CD14-positive monocyte (primary cell): ENCODE measurements at regions not wholly inside any gene's neighbourhood (a gene's known extent, or its start where the extent isn't known, plus 50 kb on each side); places are given as distances from the start of the nearest gene placed in this dataset.

Experiments used
- DNase-seq, 3 donors: peaks; one replicate each; pipeline ENCODE4 v3.0.0-alpha.2; 2011 to 2022
- H2AFZ ChIP-seq: 2 replicates; pipeline ENCODE4 v1.6.0; 2012; ENCODE audit warnings: mild to moderate bottlenecking, low read depth, low read length, inconsistent platforms; ENCODE audit not compliant: insufficient read depth, poor library complexity, severe bottlenecking
- H3K27ac ChIP-seq, 2 donors: 1 replicate in 1 of 2; 2 replicates in 1 of 2; pipeline ENCODE4 v1.5.1; 2012 to 2013; ENCODE audit warnings: low read length in 2 of 2, control low read depth in 1 of 2, inconsistent platforms in 1 of 2, low read depth in 1 of 2, mild to moderate bottlenecking in 1 of 2
- H3K27me3 ChIP-seq, 2 donors: one replicate each; pipeline versions ENCODE4 v1.6.0 to v1.6.1; 2011 to 2013; ENCODE audit warnings: low read length in 2 of 2; ENCODE audit not compliant: control insufficient read depth in 2 of 2, insufficient read depth in 2 of 2
- H3K36me3 ChIP-seq, 2 donors: replicated peaks in 1 of 2; 1 replicate in 1 of 2; 2 replicates in 1 of 2; pipeline versions ENCODE4 v1.5.1 to v1.6.1; 2012 to 2013; ENCODE audit warnings: low read length in 2 of 2, control low read depth in 1 of 2, inconsistent platforms in 1 of 2, mild to moderate bottlenecking in 1 of 2; ENCODE audit not compliant: insufficient read depth in 2 of 2, control insufficient read depth in 1 of 2
- H3K4me1 ChIP-seq, 2 donors: 1 replicate in 1 of 2; 2 replicates in 1 of 2; pipeline versions ENCODE4 v1.5.1 to v1.6.1; 2012 to 2013; ENCODE audit warnings: low read length in 2 of 2, control low read depth in 1 of 2, inconsistent platforms in 1 of 2, mild to moderate bottlenecking in 1 of 2, moderate library complexity in 1 of 2; ENCODE audit not compliant: insufficient read depth in 2 of 2, control insufficient read depth in 1 of 2
- H3K4me2 ChIP-seq: replicated peaks from 2 replicates; pipeline ENCODE3; 2012; ENCODE audit warnings: low read length, moderate library complexity, mild to moderate bottlenecking; ENCODE audit not compliant: poor library complexity, severe bottlenecking; ENCODE audit errors: extremely low read depth
- H3K4me3 ChIP-seq, 3 experiments: fragments of 200-600 bp in 1 of 3; sonication (generic) in 1 of 3; replicated peaks in 1 of 3; 1 replicate in 2 of 3; 2 replicates in 1 of 3; pipeline ENCODE4 v1.5.1; 2011 to 2013; ENCODE audit warnings: low read length in 3 of 3, mild to moderate bottlenecking in 3 of 3, control low read depth in 2 of 3, low read depth in 2 of 3, inconsistent platforms in 1 of 3, moderate library complexity in 1 of 3
- H3K79me2 ChIP-seq: 2 replicates; pipeline ENCODE4 v1.6.0; 2012; ENCODE audit warnings: mild to moderate bottlenecking, control low read depth, inconsistent platforms, low read length, moderate library complexity; ENCODE audit not compliant: insufficient read depth
- H3K9ac ChIP-seq: 2 replicates; pipeline ENCODE4 v1.6.0; 2017; ENCODE audit warnings: low read length, mild to moderate bottlenecking; ENCODE audit not compliant: insufficient read depth, poor library complexity, severe bottlenecking
- H3K9me3 ChIP-seq, 2 donors: replicated peaks in 1 of 2; 1 replicate in 1 of 2; 2 replicates in 1 of 2; pipeline versions ENCODE4 v1.5.1 to v1.6.1; 2012 to 2013; ENCODE audit warnings: low read length in 2 of 2, control low read depth in 1 of 2; ENCODE audit not compliant: control insufficient read depth in 1 of 2, insufficient read depth in 1 of 2
- H4K20me1 ChIP-seq: 2 replicates; pipeline ENCODE4 v1.6.0; 2012; ENCODE audit warnings: mild to moderate bottlenecking, low read length, control low read depth, moderate library complexity; ENCODE audit not compliant: insufficient read depth
- H3K27ac Mint-ChIP-seq, 7 donors: one replicate each; pipeline ENCODE4 v1.8.0; 2020; ENCODE audit warnings: mild to moderate bottlenecking in 7 of 7, mixed read lengths in 7 of 7, moderate library complexity in 6 of 7, inconsistent platforms in 2 of 7
- H3K27me3 Mint-ChIP-seq, 3 donors: one replicate each; pipeline ENCODE4 v1.8.0; 2021 to 2022; ENCODE audit warnings: low read depth in 3 of 3, mild to moderate bottlenecking in 3 of 3, mixed read lengths in 3 of 3, moderate library complexity in 3 of 3, inconsistent platforms in 1 of 3
- H3K36me3 Mint-ChIP-seq, 2 donors: one replicate each; pipeline ENCODE4 v1.8.0; 2020; ENCODE audit warnings: mixed read lengths in 2 of 2, inconsistent platforms in 1 of 2, mild to moderate bottlenecking in 1 of 2
- H3K4me1 Mint-ChIP-seq: one replicate; pipeline ENCODE4 v1.8.0; 2020; ENCODE audit warnings: mild to moderate bottlenecking, mixed read lengths
- H3K4me3 Mint-ChIP-seq, 2 donors: one replicate each; pipeline ENCODE4 v1.8.0; 2020; ENCODE audit warnings: mild to moderate bottlenecking in 2 of 2, mixed read lengths in 2 of 2, moderate library complexity in 1 of 2
- H3K9me3 Mint-ChIP-seq, 7 donors: one replicate each; pipeline ENCODE4 v1.8.0; 2020 to 2022; ENCODE audit warnings: mixed read lengths in 7 of 7, mild to moderate bottlenecking in 6 of 7, moderate library complexity in 6 of 7, inconsistent platforms in 2 of 7
- CTCF ChIP-seq: fragments of 200-600 bp; IDR thresholded peaks from one replicate; pipeline ENCODE4 v1.8.0; 2022; ENCODE audit warnings: antibody characterized with exemption, mild to moderate bottlenecking
- WGBS: methylation state at CpG from one replicate; pipeline ENCODE4 v1.1.5; 2013; ENCODE audit warnings: missing lambda C conversion rate; ENCODE audit not compliant: insufficient coverage; 5-methylcytosine and 5-hydroxymethylcytosine counted together
- intact Hi-C, 2 donors: fragments of 100-400 bp; cut with micrococcal nuclease; formaldehyde crosslinking; loops; one replicate each; pipeline versions ENCODE4 v1.15.0 to v1.15.1; 2023

- no peak overlapping the region for H3K4me2 ChIP-seq
- H3K36me3 ChIP-seq = no peaks in the 10 kb centered on the region
- H3K9ac ChIP-seq = no peak overlapping the region
- H3K4me3 ChIP-seq = no peak overlapping the region
- no peaks in the 10 kb centered on the region for H3K9me3 ChIP-seq
- no peak overlapping the region for H2AFZ ChIP-seq
- TF ChIP-seq CTCF = no peak
- H3K27me3 ChIP-seq = no peaks in the 10 kb centered on the region
- no peaks in the 10 kb centered on the region for H3K36me3 Mint-ChIP-seq
- no peaks in the 10 kb centered on the region for H3K4me1 ChIP-seq
- H3K79me2 ChIP-seq = no peaks in the 10 kb centered on the region
- no peak for DNase-seq
- intact Hi-C loops = no loop called here
- no peaks in the 10 kb centered on the region for H4K20me1 ChIP-seq
- peaks cover 2 to 3% (median 3%) of the 10 kb centered on the region in 3 donors for H3K27me3 Mint-ChIP-seq
- H3K27ac Mint-ChIP-seq = no peak overlapping the region
- H3K27ac ChIP-seq = no peak overlapping the region
- WGBS = no CpG with 5 or more reads among the region's 1 CpG
- H3K4me3 Mint-ChIP-seq = no peak overlapping the region
- no peaks in the 10 kb centered on the region for H3K4me1 Mint-ChIP-seq
- H3K9me3 Mint-ChIP-seq = peaks cover 0 to 2% (median 0%) of the 10 kb centered on the region in 7 donors
Measured at GRCh38 chr14:26233118-26233517, 364.7 kb downstream of the NOVA1 start.

- Histone ChIP-seq H3K9ac (no peak overlapping the region), H4K20me1 (no peaks in the 10 kb centered on the region), H3K4me1 (no peaks in the 10 kb centered on the region), H3K27me3 (no peaks in the 10 kb centered on the region), H3K79me2 (no peaks in the 10 kb centered on the region), H3K27ac (no peak overlapping the region), H3K4me3 (no peak overlapping the region), H3K9me3 (no peaks in the 10 kb centered on the region), H3K4me2 (no peak overlapping the region), H3K36me3 (no peaks in the 10 kb centered on the region), H2AFZ (no peak overlapping the region)
- H3K27ac Mint-ChIP-seq = no peak overlapping the region
- TF ChIP-seq CTCF = no peak
- no peak overlapping the region for H3K4me3 Mint-ChIP-seq
- intact Hi-C loops = no loop called here
- DNase-seq = no peak
- no peaks in the 10 kb centered on the region for H3K36me3 Mint-ChIP-seq
- WGBS = 100% methylated on average over 1 of the region's 2 CpGs
- H3K27me3 Mint-ChIP-seq = no peaks in the 10 kb centered on the region
- no peaks in the 10 kb centered on the region for H3K4me1 Mint-ChIP-seq
- H3K9me3 Mint-ChIP-seq = peaks cover 0 to 1% (median 0%) of the 10 kb centered on the region in 7 donors
Measured at GRCh38 chr14:26218861-26219260, 379.0 kb downstream of the NOVA1 start.
